ENCODE measurements at regions not wholly inside any gene's neighbourhood (a gene's known extent, or its start where the extent isn't known, plus 50 kb on each side); places are given as distances from the start of the nearest gene placed in this dataset.

DNA sequence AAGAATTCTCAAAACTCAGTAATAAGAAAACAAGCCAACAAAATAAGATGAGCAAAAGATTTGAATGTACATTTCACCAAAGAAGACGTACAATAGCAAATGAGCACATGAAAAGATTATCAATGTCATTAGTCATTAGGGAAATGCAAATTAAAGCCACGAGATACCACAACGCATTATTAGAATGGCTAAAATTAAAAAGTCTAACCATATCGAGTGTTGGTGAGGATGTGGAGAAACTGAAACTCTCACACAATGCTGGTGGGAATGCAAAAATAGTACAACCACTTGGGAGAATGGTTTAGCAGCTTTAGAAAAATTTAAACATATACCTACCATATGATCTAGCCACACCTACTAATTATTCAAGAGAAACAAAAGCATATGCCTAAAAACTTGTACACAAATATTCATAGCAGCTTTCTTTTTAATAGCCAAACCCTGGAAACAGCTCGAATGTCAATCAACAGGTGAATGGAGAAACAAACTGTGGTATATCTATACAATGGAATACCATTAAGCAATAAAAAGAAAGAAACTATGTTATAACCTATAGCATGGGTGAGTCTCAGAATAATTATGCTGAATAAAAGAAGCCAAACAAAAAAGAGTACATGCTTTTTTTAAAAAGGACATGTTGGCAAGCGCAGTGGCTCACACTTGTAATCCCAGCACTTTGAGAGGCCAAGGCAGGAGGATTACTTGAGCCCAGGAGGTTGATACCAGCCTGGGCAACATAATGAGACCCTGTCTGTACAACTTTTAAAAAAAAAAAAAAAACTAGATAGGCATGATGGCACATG lies 103.6 kb downstream of the LITAF start:
- ChIA-PET POLR2A (no interaction called here), CTCF (ENCODE audit: unreplicated experiment) (no interaction called here)
- Histone ChIP-seq H3K4me2 (ENCODE audit: low read length) (no peak overlapping the region), H3K9me2 (ENCODE audit: insufficient read depth, low read length) (no peaks in the 10 kb centered on the region), H3K27ac (ENCODE audit: low read depth, low read length, poor library complexity, severe bottlenecking) (no peak overlapping the region), H4K20me1 (ENCODE audit: insufficient read depth, low read length) (no peaks in the 10 kb centered on the region), H3K9me3 (ENCODE audit: low read length) (peaks cover 23% of the 10 kb centered on the region; the same call in 1 of the 2 replicates), H3K79me2 (ENCODE audit: insufficient read depth, low read depth, low read length) (no peaks in the 10 kb centered on the region), H3K4me1 (ENCODE audit: insufficient read depth, low read length, poor library complexity, severe bottlenecking) (no peaks in the 10 kb centered on the region), H3K36me3 (ENCODE audit: insufficient read depth, low read length) (no peaks in the 10 kb centered on the region), H2AFZ (ENCODE audit: low read length) (no peak overlapping the region), H3K4me3 (ENCODE audit: low read depth, low read length, poor library complexity, severe bottlenecking) (no peak overlapping the region)
- TF ChIP-seq, protein P1, sequence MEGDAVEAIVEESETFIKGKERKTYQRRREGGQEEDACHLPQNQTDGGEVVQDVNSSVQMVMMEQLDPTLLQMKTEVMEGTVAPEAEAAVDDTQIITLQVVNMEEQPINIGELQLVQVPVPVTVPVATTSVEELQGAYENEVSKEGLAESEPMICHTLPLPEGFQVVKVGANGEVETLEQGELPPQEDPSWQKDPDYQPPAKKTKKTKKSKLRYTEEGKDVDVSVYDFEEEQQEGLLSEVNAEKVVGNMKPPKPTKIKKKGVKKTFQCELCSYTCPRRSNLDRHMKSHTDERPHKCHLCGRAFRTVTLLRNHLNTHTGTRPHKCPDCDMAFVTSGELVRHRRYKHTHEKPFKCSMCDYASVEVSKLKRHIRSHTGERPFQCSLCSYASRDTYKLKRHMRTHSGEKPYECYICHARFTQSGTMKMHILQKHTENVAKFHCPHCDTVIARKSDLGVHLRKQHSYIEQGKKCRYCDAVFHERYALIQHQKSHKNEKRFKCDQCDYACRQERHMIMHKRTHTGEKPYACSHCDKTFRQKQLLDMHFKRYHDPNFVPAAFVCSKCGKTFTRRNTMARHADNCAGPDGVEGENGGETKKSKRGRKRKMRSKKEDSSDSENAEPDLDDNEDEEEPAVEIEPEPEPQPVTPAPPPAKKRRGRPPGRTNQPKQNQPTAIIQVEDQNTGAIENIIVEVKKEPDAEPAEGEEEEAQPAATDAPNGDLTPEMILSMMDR (conservative IDR thresholded peaks at IDR 0.05; ENCODE audit: low read length) = no peak
- TF ChIP-seq EZH2phosphoT487 (IDR thresholded peaks at IDR 0.05; ENCODE audit: borderline replicate concordance, low read depth, low read length) = no peak
- intact Hi-C loops (cut with micrococcal nuclease; ENCODE audit: unreplicated experiment) = no loop called here
- no peak for DNase-seq (ENCODE audit: low spot score)
- no TSS peak for BruUV-seq (replicated peaks)

DNA sequence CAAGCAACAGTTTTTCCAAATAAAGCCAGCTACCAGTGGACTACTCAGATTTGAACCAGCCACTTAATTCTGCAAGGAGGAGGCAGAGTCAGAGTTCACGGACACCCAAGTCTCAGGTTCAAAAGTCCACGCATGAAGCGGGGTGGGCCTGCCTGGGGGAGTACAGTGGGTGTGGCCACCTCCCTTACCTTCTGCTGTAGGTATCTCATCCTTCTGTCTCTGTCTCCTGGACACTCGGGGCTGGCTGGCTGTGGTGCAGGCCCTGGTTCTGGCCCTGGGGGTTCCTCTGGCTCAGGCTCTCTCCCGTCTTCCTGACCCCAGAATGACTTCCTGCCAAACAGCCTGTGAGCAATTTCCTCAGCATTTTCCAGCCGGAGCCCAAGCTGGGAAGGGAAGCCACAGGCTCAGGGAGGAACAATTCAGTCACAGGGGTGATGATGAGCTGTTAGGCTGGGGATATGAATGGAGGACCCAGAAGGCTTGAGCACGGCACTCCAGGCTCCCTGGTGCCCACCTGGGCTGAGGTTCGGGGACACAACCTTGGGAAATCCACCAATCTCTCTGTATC lies 101.9 kb downstream of the LITAF start:
- Histone ChIP-seq H3K9me3 (ENCODE audit: low read length) (peaks cover 23% of the 10 kb centered on the region; the same call in 1 of the 2 replicates), H3K79me2 (ENCODE audit: insufficient read depth, low read depth, low read length) (no peaks in the 10 kb centered on the region), H3K4me1 (ENCODE audit: insufficient read depth, low read length, poor library complexity, severe bottlenecking) (no peaks in the 10 kb centered on the region), H3K27ac (ENCODE audit: low read depth, low read length, poor library complexity, severe bottlenecking) (no peak overlapping the region), H2AFZ (ENCODE audit: low read length) (no peak overlapping the region), H3K36me3 (ENCODE audit: insufficient read depth, low read length) (no peaks in the 10 kb centered on the region), H3K9me2 (ENCODE audit: insufficient read depth, low read length) (no peaks in the 10 kb centered on the region), H4K20me1 (ENCODE audit: insufficient read depth, low read length) (no peaks in the 10 kb centered on the region), H3K4me3 (ENCODE audit: low read depth, low read length, poor library complexity, severe bottlenecking) (no peak overlapping the region), H3K4me2 (ENCODE audit: low read length) (no peak overlapping the region)
- DNase-seq (ENCODE audit: low spot score) = no peak
- POLR2A ChIA-PET = no interaction called here
- intact Hi-C loops (cut with micrococcal nuclease; ENCODE audit: unreplicated experiment) = no loop called here
- CTCF ChIA-PET (ENCODE audit: unreplicated experiment) = no interaction called here
- no peak for TF ChIP-seq EZH2phosphoT487 (IDR thresholded peaks at IDR 0.05; ENCODE audit: borderline replicate concordance, low read depth, low read length)
- TF ChIP-seq, protein P1 (conservative IDR thresholded peaks at IDR 0.05; ENCODE audit: low read length) = no peak
- BruUV-seq (replicated peaks) = no TSS peak

DNA sequence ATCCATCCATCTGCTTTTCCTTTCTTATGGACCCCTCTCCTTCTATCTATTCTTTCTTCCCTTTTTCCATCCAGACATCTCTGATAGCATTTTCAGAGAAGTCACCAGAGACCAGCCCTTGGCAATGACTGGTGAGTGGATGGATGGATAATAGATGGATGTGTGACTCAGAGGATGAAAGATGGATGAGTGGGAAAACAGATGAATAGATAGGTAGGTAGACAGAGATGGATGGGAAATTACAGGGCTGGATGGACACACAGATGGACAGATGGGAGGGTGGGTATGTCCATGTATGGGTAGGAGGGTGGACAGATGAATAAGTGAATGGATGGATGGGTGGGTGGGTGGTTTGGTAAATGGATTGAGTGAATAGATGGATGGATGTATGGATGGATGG lies 101.0 kb downstream of the LITAF start:
- CTCF ChIA-PET (ENCODE audit: unreplicated experiment) = no interaction called here
- Histone ChIP-seq H3K9me3 (ENCODE audit: low read length) (peaks cover 21% of the 10 kb centered on the region; the same call in 1 of the 2 replicates), H2AFZ (ENCODE audit: low read length) (no peak overlapping the region), H3K4me3 (ENCODE audit: low read depth, low read length, poor library complexity, severe bottlenecking) (no peak overlapping the region), H4K20me1 (ENCODE audit: insufficient read depth, low read length) (no peaks in the 10 kb centered on the region), H3K4me2 (ENCODE audit: low read length) (no peak overlapping the region), H3K79me2 (ENCODE audit: insufficient read depth, low read depth, low read length) (no peaks in the 10 kb centered on the region), H3K4me1 (ENCODE audit: insufficient read depth, low read length, poor library complexity, severe bottlenecking) (no peaks in the 10 kb centered on the region), H3K36me3 (ENCODE audit: insufficient read depth, low read length) (no peaks in the 10 kb centered on the region), H3K27ac (ENCODE audit: low read depth, low read length, poor library complexity, severe bottlenecking) (no peak overlapping the region), H3K9me2 (ENCODE audit: insufficient read depth, low read length) (no peaks in the 10 kb centered on the region)
- BruUV-seq (replicated peaks) = no TSS peak
- DNase-seq (ENCODE audit: low spot score) = no peak
- TF ChIP-seq EZH2phosphoT487 (IDR thresholded peaks at IDR 0.05; ENCODE audit: borderline replicate concordance, low read depth, low read length) = no peak
- TF ChIP-seq, protein P1 (conservative IDR thresholded peaks at IDR 0.05; ENCODE audit: low read length) = no peak
- intact Hi-C loops (cut with micrococcal nuclease; ENCODE audit: unreplicated experiment) = no loop called here
- POLR2A ChIA-PET = no interaction called here
